ENCODE measurements at regions not wholly inside any gene's neighbourhood (a gene's known extent, or its start where the extent isn't known, plus 50 kb on each side); places are given as distances from the start of the nearest gene placed in this dataset.

DNA sequence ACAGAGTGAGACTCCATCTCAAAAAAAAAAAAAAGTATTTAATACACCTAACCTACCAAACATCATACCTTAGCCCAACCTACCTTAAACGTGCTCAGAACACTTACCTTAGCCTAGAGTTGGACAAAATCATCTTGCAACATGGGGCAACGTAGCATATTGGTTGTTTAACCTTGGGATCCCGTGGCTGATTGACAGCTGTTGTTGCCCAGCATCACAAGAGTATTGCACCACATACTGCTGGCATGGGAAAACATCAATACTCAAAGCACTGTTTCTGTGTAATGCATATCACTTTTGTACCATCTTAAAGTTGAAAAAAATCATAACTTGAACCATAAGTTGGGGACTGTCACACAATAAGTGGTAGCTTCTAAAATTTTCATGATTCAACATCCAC is 73.8 kb upstream of the MIR17HG start:
- Histone ChIP-seq H3K4ac (ENCODE audit: low read depth, low read length) (no peak overlapping the region), H2AFZ (replicated peaks; ENCODE audit: low read length, poor library complexity) (no peak overlapping the region), H3K14ac (replicated peaks; ENCODE audit: low read depth, low read length) (no peak overlapping the region), H3K79me1 (ENCODE audit: low read depth in 1 of 2, low read length in 2 of 2) (no peaks in the 10 kb centered on the region), H2AK9ac (replicated peaks; ENCODE audit: low read depth, low read length, poor library complexity) (no peak overlapping the region), H2BK5ac (ENCODE audit: low read depth, low read length, poor library complexity, severe bottlenecking) (no peak overlapping the region), H3K27ac (ENCODE audit: insufficient read depth, low read length) (no peak overlapping the region), H2BK20ac (ENCODE audit: low read depth, low read length) (no peak overlapping the region), H3K9me1 (ENCODE audit: insufficient read depth, low read length) (no peaks in the 10 kb centered on the region), H4K5ac (ENCODE audit: low read depth, low read length) (no peak overlapping the region), H2BK120ac (ENCODE audit: low read depth, low read length) (no peak overlapping the region), H3K56ac (ENCODE audit: extremely low read depth, insufficient read depth, low read length) (no peak overlapping the region), H3K27me3 (ENCODE audit: control insufficient read depth, insufficient read depth, low read length) (no peaks in the 10 kb centered on the region), H4K8ac (ENCODE audit: low read depth in 2 of 2, low read length in 2 of 2) (no peak overlapping the region), H2BK15ac (ENCODE audit: low read depth, low read length) (no peak overlapping the region), H3K4me2 (ENCODE audit: low read depth, low read length) (no peak overlapping the region), H3K36me3 (ENCODE audit: control insufficient read depth, insufficient read depth, low read length) (no peaks in the 10 kb centered on the region), H3K4me3 (ENCODE audit: insufficient read depth, low read depth, low read length) (no peak overlapping the region), H3K9me3 (ENCODE audit: control insufficient read depth, insufficient read depth, low read length) (no peaks in the 10 kb centered on the region), H4K91ac (ENCODE audit: insufficient read depth, low read depth, low read length) (no peak overlapping the region), H3K18ac (ENCODE audit: low read depth, low read length) (no peak overlapping the region), H3K23ac (ENCODE audit: low read depth, low read length) (no peak overlapping the region), H3K4me1 (ENCODE audit: control insufficient read depth, insufficient read depth, low read length) (no peaks in the 10 kb centered on the region), H3K9ac (ENCODE audit: low read depth, low read length) (no peak overlapping the region), H2AK5ac (ENCODE audit: low read depth, low read length) (no peak overlapping the region), H4K20me1 (ENCODE audit: insufficient read depth, low read length) (no peaks in the 10 kb centered on the region)
- ChIA-PET CTCF (no interaction called here), POLR2A (ENCODE audit: unreplicated experiment) (no interaction called here)
- no TSS peak for BruUV-seq (replicated peaks)
- no peak for TF ChIP-seq MXI1 (IDR thresholded peaks at IDR 0.05; ENCODE audit: borderline replicate concordance, low read depth, low read length)
- 11% methylated on average over 3 of the region's 3 CpGs; no CpG with 5 or more reads in 1 of the 2 experiments for WGBS, 2 experiments (ENCODE audit: extremely low coverage in 2 of 2, insufficient read length in 1 of 2)
- dilution Hi-C loops (cut with HindIII; ENCODE audit: low sequenced_read_pairs, unreplicated experiment) (no loop called here), intact Hi-C loops (cut with micrococcal nuclease) (no loop called here), in situ Hi-C loops (cut with MboI; ENCODE audit: low sequenced_read_pairs) (no loop called here)
- ATAC-seq (ENCODE audit: low read depth) (no peak), DNase-seq (no peak)

All from IMR-90 (cell line).